WI38 (cell line): ENCODE measurements at regions not wholly inside any gene's neighbourhood (a gene's known extent, or its start where the extent isn't known, plus 50 kb on each side); places are given as distances from the start of the nearest gene placed in this dataset.

Experiments used
- H3K4me3 ChIP-seq: 2 replicates; pipeline ENCODE4 v1.5.1; 2011; ENCODE audit warnings: low read depth, mild to moderate bottlenecking, control low read depth, low read length
- CTCF ChIP-seq: IDR thresholded peaks from 2 replicates; pipeline ENCODE4 v1.5.1; 2012; ENCODE audit warnings: low read depth, mild to moderate bottlenecking, control low read depth, low read length

- no peak overlapping the region for H3K4me3 ChIP-seq
- TF ChIP-seq CTCF: no peak
Measured at GRCh38 chr2:192377173-192377572, 182.4 kb upstream of the TMEFF2 start.

GRCh38 chr2:192373754-192374153, 179.0 kb upstream of the TMEFF2 start:
- TF ChIP-seq CTCF: no peak
- no peak overlapping the region for H3K4me3 ChIP-seq

- H3K4me3 ChIP-seq: no peak overlapping the region
- TF ChIP-seq CTCF: no peak
Measured at GRCh38 chr2:192373221-192373620, 178.5 kb upstream of the TMEFF2 start.

- TF ChIP-seq CTCF: no peak
- H3K4me3 ChIP-seq: no peak overlapping the region
Measured at GRCh38 chr2:192369969-192370368, 175.2 kb upstream of the TMEFF2 start.

- no peak for TF ChIP-seq CTCF
- no peak overlapping the region for H3K4me3 ChIP-seq
Measured at GRCh38 chr2:192357217-192357616, 162.5 kb upstream of the TMEFF2 start.

GRCh38 chr2:192354512-192355244, 159.9 kb upstream of the TMEFF2 start:
- H3K4me3 ChIP-seq: no peak overlapping the region
- no peak for TF ChIP-seq CTCF

GRCh38 chr2:192347542-192347941, 152.8 kb upstream of the TMEFF2 start:
- H3K4me3 ChIP-seq: no peak overlapping the region
- no peak for TF ChIP-seq CTCF
